ENCODE measurements at regions not wholly inside any gene's neighbourhood (a gene's known extent, or its start where the extent isn't known, plus 50 kb on each side); places are given as distances from the start of the nearest gene placed in this dataset.

DNA sequence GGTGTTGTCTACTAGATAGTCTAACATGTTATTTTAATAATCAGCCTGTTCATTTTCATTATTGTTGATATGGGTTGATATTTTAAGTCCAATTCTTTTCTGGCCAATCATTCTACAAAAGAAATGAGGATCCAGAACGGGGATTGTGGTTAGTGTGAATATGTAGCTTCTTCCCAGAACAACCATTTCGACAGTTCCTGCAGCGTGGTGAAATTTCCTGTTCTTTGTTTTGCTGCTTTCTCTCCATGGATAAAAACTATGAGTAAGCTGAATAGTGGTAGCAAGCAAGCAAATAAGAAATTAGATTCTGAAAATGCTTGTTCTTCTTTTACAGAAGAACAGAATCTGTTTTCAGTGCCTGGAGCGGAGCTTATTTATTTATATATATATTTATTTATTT, 65.5 kb upstream of the F13A1 start:
- ChIA-PET POLR2A (no interaction called here), CTCF (no interaction called here)
- no peaks in the 10 kb centered on the region for H3K9me3 ChIP-seq (ENCODE audit: control insufficient read depth, insufficient read depth, low read depth, low read length)
- BruUV-seq (replicated peaks): no TSS peak
- no peaks in the 10 kb centered on the region for H3K27me3 ChIP-seq (ENCODE audit: control insufficient read depth, insufficient read depth, low read length)
- no peak for TF ChIP-seq SIN3A (IDR thresholded peaks at IDR 0.05; ENCODE audit: borderline replicate concordance, insufficient read depth, low read depth, low read length)
- TF ChIP-seq, protein P1, sequence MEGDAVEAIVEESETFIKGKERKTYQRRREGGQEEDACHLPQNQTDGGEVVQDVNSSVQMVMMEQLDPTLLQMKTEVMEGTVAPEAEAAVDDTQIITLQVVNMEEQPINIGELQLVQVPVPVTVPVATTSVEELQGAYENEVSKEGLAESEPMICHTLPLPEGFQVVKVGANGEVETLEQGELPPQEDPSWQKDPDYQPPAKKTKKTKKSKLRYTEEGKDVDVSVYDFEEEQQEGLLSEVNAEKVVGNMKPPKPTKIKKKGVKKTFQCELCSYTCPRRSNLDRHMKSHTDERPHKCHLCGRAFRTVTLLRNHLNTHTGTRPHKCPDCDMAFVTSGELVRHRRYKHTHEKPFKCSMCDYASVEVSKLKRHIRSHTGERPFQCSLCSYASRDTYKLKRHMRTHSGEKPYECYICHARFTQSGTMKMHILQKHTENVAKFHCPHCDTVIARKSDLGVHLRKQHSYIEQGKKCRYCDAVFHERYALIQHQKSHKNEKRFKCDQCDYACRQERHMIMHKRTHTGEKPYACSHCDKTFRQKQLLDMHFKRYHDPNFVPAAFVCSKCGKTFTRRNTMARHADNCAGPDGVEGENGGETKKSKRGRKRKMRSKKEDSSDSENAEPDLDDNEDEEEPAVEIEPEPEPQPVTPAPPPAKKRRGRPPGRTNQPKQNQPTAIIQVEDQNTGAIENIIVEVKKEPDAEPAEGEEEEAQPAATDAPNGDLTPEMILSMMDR (IDR thresholded peaks at IDR 0.05): no peak
- TF ChIP-seq TCF7L2 (IDR thresholded peaks at IDR 0.05; ENCODE audit: low read depth, low read length): no peak
- TF ChIP-seq REST (IDR thresholded peaks at IDR 0.05; ENCODE audit: insufficient read depth in 1 of 2, low read depth in 2 of 2, low read length in 1 of 2): no peak
- TF ChIP-seq POLR2AphosphoS5 (IDR thresholded peaks at IDR 0.05; ENCODE audit: low read depth, low read length): no peak
- intact Hi-C loops (cut with micrococcal nuclease; ENCODE audit: unreplicated experiment): no loop called here
- no peaks in the 10 kb centered on the region for H3K4me1 ChIP-seq (ENCODE audit: control insufficient read depth, insufficient read depth, low read length)
- no peak overlapping the region for H3K4me3 ChIP-seq (ENCODE audit: low read depth in 2 of 2, low read length in 2 of 2)
- H3K36me3 ChIP-seq (ENCODE audit: control insufficient read depth, insufficient read depth, low read length): no peaks in the 10 kb centered on the region
- no peak for DNase-seq (ENCODE audit: low read depth, low spot score)
- in situ Hi-C loops (cut with HindIII; ENCODE audit: low pct_unique_long_range_greater_than_20kb, low sequenced_read_pairs): no loop called here
- ATAC-seq: no peak
- no peak overlapping the region for H3K27ac ChIP-seq (ENCODE audit: low read length)

- TF ChIP-seq POLR2AphosphoS5 (IDR thresholded peaks at IDR 0.05; ENCODE audit: low read depth, low read length): no peak
- TF ChIP-seq SIN3A (IDR thresholded peaks at IDR 0.05; ENCODE audit: borderline replicate concordance, insufficient read depth, low read depth, low read length): no peak
- TF ChIP-seq REST (IDR thresholded peaks at IDR 0.05; ENCODE audit: insufficient read depth in 1 of 2, low read depth in 2 of 2, low read length in 1 of 2): no peak
- TF ChIP-seq, protein P1 (IDR thresholded peaks at IDR 0.05): no peak
- TF ChIP-seq TCF7L2 (IDR thresholded peaks at IDR 0.05; ENCODE audit: low read depth, low read length): no peak
- Histone ChIP-seq H3K27ac (ENCODE audit: low read length) (no peak overlapping the region), H3K36me3 (ENCODE audit: control insufficient read depth, insufficient read depth, low read length) (no peaks in the 10 kb centered on the region), H3K27me3 (ENCODE audit: control insufficient read depth, insufficient read depth, low read length) (no peaks in the 10 kb centered on the region), H3K9me3 (ENCODE audit: control insufficient read depth, insufficient read depth, low read depth, low read length) (no peaks in the 10 kb centered on the region), H3K4me3 (ENCODE audit: low read depth in 2 of 2, low read length in 2 of 2) (no peak overlapping the region), H3K4me1 (ENCODE audit: control insufficient read depth, insufficient read depth, low read length) (no peaks in the 10 kb centered on the region)
- ChIA-PET POLR2A (no interaction called here), CTCF (no interaction called here)
- ATAC-seq (no peak), DNase-seq (ENCODE audit: low read depth, low spot score) (no peak)
- no TSS peak for BruUV-seq (replicated peaks)
- in situ Hi-C loops (cut with HindIII; ENCODE audit: low pct_unique_long_range_greater_than_20kb, low sequenced_read_pairs): no loop called here
- intact Hi-C loops (cut with micrococcal nuclease; ENCODE audit: unreplicated experiment): no loop called here
These were observed 70.6 kb upstream of the F13A1 start for GRCh38 chr6:6390849-6391602.
